Transverse colon (tissue), 4 donors: ENCODE measurements at regions not wholly inside any gene's neighbourhood (a gene's known extent, or its start where the extent isn't known, plus 50 kb on each side); places are given as distances from the start of the nearest gene placed in this dataset.

Experiments
- DNase-seq: peaks from one replicate; pipeline ENCODE4 v3.0.0-alpha.2; 2019
- H3K27ac ChIP-seq, 4 donors: fragments of 200-600 bp; sonication (generic); 2 replicates each; pipeline ENCODE4 v1.5.1; 2016 to 2018; ENCODE audit warnings: inconsistent platforms in 4 of 4
- H3K27me3 ChIP-seq: fragments of 200-600 bp; sonication (generic); 2 replicates; pipeline ENCODE4 v1.5.1; 2017; ENCODE audit warnings: inconsistent platforms
- H3K36me3 ChIP-seq, 4 donors: fragments of 200-600 bp; sonication (generic); 2 replicates each; pipeline ENCODE4 v1.5.1; 2017 to 2019; ENCODE audit warnings: inconsistent platforms in 4 of 4
- H3K4me1 ChIP-seq, 4 donors: fragments of 200-600 bp; sonication (generic); 2 replicates each; pipeline ENCODE4 v1.5.1; 2017 to 2020; ENCODE audit warnings: inconsistent platforms in 4 of 4
- H3K4me3 ChIP-seq, 4 donors: fragments of 200-600 bp; sonication (generic); 1 replicate in 1 of 4; 2 replicates in 3 of 4; pipeline versions ENCODE4 v1.5.1 to v1.6.1; 2017 to 2019; ENCODE audit warnings: inconsistent platforms in 4 of 4
- H3K9me3 ChIP-seq, 2 donors: fragments of 200-600 bp; sonication (generic); 2 replicates each; pipeline ENCODE4 v1.5.1; 2017 to 2019; ENCODE audit warnings: inconsistent platforms in 2 of 2
- CTCF ChIP-seq, 5 experiments: fragments of 200-600 bp in 3 of 5; fragments of 450-650 bp in 2 of 5; sonication (generic) in 3 of 5; IDR thresholded peaks; 1 replicate in 2 of 5; 2 replicates in 3 of 5; pipeline ENCODE4 v1.5.1; 2016 to 2017; ENCODE audit warnings: antibody characterized with exemption in 5 of 5, inconsistent platforms in 3 of 5, mild to moderate bottlenecking in 2 of 5, moderate library complexity in 1 of 5
- EP300 ChIP-seq: sonication (generic); formaldehyde crosslinking; IDR thresholded peaks from one replicate; pipeline ENCODE4 v1.6.1; 2017; ENCODE audit warnings: antibody characterized with exemption, low read depth
- POLR2A ChIP-seq: fragments of 450-650 bp; IDR thresholded peaks from one replicate; pipeline ENCODE4 v1.6.1; 2016; ENCODE audit warnings: antibody characterized with exemption, mild to moderate bottlenecking, moderate library complexity
- POLR2AphosphoS5 ChIP-seq, 3 donors: sonication (generic); formaldehyde crosslinking; IDR thresholded peaks; one replicate each; pipeline ENCODE4 v1.6.1; 2016; ENCODE audit warnings: antibody characterized with exemption in 3 of 3
- WGBS, 2 donors: methylation state at CpG; one replicate each; pipeline ENCODE4 v1.1.5; 2018; ENCODE audit warnings: low coverage in 1 of 2; 5-methylcytosine and 5-hydroxymethylcytosine counted together
- in situ Hi-C, 4 donors: fragments of 200-750 bp; cut with MboI; loops; one replicate each; pipeline versions ENCODE4 v1.15.0 to v1.15.1; 2017; ENCODE audit warnings: low sequenced_read_pairs in 3 of 4, low pct_ligation_motif_present in 1 of 4, low pct_unique_long_range_greater_than_20kb in 1 of 4
- intact Hi-C: fragments of 100-400 bp; cut with DNase I; formaldehyde crosslinking; loops from one replicate; pipeline ENCODE4 v1.15.1; 2023; ENCODE audit warnings: low total_unique reads

- no peaks in the 10 kb centered on the region for H3K36me3 ChIP-seq
- in situ Hi-C loops (no loop called here), intact Hi-C loops (no loop called here)
- no peak overlapping the region for H3K27ac ChIP-seq
- peak; percentile 37 for DNase-seq
- 44% methylated on average over 33 of the region's 37 CpGs; no CpG with 5 or more reads in 1 of the 2 donors for WGBS, 2 donors
- H3K4me3 ChIP-seq, result no peak overlapping the region
- H3K27me3 ChIP-seq, result peaks cover 12% of the 10 kb centered on the region
- TF ChIP-seq POLR2AphosphoS5 (IDR thresholded peaks at IDR 0.05) (no peak), CTCF (IDR thresholded peaks at IDR 0.05) (peak; percentile 40 to 68 (median 61))
- no peaks in the 10 kb centered on the region for H3K4me1 ChIP-seq
- no peaks in the 10 kb centered on the region for H3K9me3 ChIP-seq
Observed at GRCh38 chr11:116357784-116358544, 414.8 kb downstream of the BUD13 start.

- no peak for DNase-seq
- WGBS, 2 donors, result 67 to 72% methylated on average over 3 to 7 of the region's 7 CpGs
- in situ Hi-C loops, result no loop called here
- H3K4me3 ChIP-seq, result no peak overlapping the region
- no peak overlapping the region for H3K27ac ChIP-seq
- TF ChIP-seq CTCF (IDR thresholded peaks at IDR 0.05), result no peak
- no peak for TF ChIP-seq EP300
- TF ChIP-seq POLR2A, result no peak
- TF ChIP-seq POLR2AphosphoS5 (IDR thresholded peaks at IDR 0.05), result no peak
- H3K36me3 ChIP-seq, result no peaks in the 10 kb centered on the region
- H3K4me1 ChIP-seq, result no peaks in the 10 kb centered on the region
- intact Hi-C loops, result no loop called here
- peaks cover 12% of the 10 kb centered on the region for H3K27me3 ChIP-seq
- H3K9me3 ChIP-seq, result no peaks in the 10 kb centered on the region
Observed at GRCh38 chr11:116356451-116356850, 416.3 kb downstream of the BUD13 start.

- H3K27me3 ChIP-seq, result peaks cover 12% of the 10 kb centered on the region
- intact Hi-C loops (no loop called here), in situ Hi-C loops (no loop called here)
- TF ChIP-seq EP300 (no peak), POLR2A (no peak), CTCF (IDR thresholded peaks at IDR 0.05) (no peak), POLR2AphosphoS5 (IDR thresholded peaks at IDR 0.05) (no peak)
- no peaks in the 10 kb centered on the region for H3K9me3 ChIP-seq
- H3K4me1 ChIP-seq, result no peaks in the 10 kb centered on the region
- 33 to 60% methylated on average over 1 of the region's 1 CpG for WGBS, 2 donors
- no peak overlapping the region for H3K4me3 ChIP-seq
- H3K36me3 ChIP-seq, result no peaks in the 10 kb centered on the region
- H3K27ac ChIP-seq, result no peak overlapping the region
- DNase-seq, result no peak
Observed at GRCh38 chr11:116355104-116355503, 417.7 kb downstream of the BUD13 start.

GRCh38 chr11:116353589-116353988 lies 419.2 kb downstream of the BUD13 start:
- no peak for DNase-seq
- Histone ChIP-seq H3K9me3 (no peaks in the 10 kb centered on the region), H3K4me3 (no peak overlapping the region), H3K36me3 (no peaks in the 10 kb centered on the region), H3K27me3 (peaks cover 10% of the 10 kb centered on the region), H3K4me1 (no peaks in the 10 kb centered on the region), H3K27ac (no peak overlapping the region)
- TF ChIP-seq POLR2AphosphoS5 (IDR thresholded peaks at IDR 0.05) (no peak), CTCF (IDR thresholded peaks at IDR 0.05) (no peak), POLR2A (no peak), EP300 (no peak)
- intact Hi-C loops, result no loop called here
- in situ Hi-C loops, result no loop called here
- 68% methylated on average over 7 of the region's 7 CpGs; no CpG with 5 or more reads in 1 of the 2 donors for WGBS, 2 donors
